Stromal cell of bone marrow (primary cell): ENCODE measurements at regions not wholly inside any gene's neighbourhood (a gene's known extent, or its start where the extent isn't known, plus 50 kb on each side); places are given as distances from the start of the nearest gene placed in this dataset.

Experiments
- DNase-seq: peaks from one replicate; pipeline ENCODE4 v3.0.0-alpha.2; 2012; ENCODE audit warnings: low read depth

DNA sequence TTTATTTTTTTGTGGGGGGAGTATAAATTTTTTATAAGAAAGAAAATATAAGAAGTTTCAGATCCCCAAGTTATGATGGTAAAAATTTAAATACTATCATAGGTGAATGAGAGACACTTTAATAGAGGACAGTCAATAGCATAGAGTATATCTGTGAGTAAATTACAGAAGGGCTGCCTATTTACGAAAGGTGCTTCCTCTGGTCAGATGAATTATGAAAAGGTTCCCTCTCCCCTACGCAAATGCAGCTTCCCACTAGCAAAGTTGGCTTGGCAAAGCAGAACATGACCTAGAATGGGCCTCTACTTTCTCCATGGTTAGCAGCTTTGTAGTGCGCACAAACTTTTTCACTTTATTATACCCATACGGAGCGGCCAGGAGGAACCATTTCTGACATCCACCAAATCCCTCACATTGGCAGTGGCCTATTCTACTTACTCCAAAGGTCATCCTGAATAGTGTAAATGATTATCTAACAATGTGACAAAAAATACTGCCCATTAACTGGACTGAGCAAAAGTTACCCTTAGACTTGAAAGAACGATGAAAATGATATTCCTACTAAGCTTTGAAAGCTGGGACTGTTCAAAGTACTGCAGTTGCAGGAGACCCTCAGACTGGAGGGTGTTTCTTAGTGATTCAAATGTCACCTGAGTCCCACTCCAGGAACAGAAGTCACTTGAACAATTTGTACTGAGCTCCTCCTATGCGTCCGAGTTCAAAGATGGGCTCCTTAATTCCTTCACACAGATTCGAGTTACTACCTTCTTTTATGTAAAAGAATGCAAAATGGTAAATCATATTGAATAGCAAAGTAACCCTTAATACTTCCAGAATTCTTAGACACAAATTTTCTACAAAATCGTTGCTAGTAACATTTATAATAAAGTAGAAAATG lies 148.5 kb downstream of the NOL4 start:
- DNase-seq, result no peak

DNA sequence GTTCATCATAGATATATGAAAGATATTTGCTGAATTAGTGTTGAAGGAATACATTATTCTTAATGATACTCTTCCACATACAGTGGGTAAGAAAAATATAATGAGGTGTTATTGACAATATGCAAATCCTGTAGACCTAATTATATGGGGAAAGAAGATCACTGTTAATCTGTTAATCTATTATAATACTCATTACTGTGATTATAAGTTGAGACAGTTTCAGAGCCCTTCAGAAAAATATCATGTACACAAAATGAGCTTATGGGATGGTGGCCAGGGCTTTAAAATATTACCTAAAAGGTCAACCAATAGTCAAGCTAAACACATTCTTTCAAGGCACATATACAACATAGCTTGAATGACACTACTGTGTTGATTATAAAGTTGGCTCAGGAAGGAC lies 163.5 kb downstream of the NOL4 start:
- no peak for DNase-seq

DNA sequence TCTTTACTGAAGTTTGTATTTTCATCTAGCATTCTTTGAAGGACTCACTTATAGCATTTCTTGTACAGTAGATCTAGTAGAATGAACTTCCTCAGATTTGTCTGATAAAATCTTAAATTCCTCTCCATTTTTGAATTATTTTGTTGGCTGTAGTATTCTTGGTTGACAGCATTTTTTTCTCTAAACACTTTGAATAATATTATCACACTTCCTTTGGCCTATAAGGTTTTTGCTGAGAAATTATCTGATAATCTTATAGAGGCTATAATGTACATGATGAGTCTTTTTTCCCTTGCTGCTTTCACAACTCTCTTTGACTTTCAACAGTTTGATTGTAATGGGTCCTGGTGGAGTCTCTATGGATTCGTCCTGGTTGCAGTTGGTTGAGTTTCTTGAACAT lies 169.5 kb downstream of the NOL4 start:
- DNase-seq, result no peak

DNA sequence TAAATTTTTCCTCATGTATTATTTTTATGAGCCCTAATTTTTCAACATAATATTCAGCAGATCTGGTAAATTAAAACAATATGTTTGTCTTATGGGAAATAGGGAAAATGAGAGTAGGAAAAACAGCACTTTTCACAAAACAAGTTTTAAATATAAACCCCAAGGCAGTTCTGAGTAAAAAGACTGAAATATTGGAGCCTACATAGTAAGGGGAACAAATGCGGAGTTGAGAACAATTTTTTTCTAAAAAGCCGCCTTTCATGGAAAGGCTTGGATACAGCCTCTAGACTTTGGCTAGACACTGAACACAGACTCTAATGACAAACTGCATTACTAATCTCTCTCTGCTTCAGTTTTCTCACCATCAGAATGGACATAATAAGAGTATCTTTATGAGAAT lies 174.1 kb downstream of the NOL4 start:
- DNase-seq, result no peak

DNA sequence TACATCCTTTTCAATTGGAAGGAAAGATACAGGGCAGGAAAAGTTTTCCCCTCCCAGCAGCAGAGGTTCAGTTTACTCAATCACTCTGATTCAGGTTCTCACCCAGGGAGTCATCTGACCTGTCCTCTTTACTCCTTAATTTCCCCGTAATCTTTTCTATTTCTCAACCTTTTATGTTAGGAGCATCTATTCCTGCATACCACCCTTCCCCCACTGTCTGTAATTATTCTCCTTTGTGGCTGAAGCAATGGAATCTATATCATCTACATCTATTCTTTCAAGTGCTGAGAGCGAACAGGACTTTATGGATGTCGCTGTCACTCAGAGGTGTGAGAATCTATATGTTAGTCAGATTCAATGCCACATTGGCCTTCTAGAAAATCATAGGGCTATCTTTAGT lies 175.2 kb downstream of the NOL4 start:
- no peak for DNase-seq

DNA sequence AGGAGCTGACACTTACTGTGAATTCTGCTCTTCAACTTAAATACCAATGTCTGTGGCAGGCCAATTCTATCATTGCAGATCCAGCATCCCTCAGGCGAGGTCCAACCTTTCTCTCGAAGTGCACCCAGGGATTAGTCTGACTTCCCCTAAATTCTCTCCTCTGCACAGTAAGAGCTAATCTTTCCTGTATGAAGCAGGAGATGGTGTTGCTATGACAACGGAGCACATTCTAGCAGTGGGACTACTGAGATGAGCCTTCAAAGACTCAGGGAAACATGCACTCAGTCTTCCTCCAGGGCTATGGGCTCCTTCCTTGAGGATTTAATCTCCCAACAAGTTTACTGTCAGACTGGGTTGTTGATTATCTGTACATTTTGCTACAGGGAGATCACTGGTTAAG lies 176.3 kb downstream of the NOL4 start:
- no peak for DNase-seq

DNA sequence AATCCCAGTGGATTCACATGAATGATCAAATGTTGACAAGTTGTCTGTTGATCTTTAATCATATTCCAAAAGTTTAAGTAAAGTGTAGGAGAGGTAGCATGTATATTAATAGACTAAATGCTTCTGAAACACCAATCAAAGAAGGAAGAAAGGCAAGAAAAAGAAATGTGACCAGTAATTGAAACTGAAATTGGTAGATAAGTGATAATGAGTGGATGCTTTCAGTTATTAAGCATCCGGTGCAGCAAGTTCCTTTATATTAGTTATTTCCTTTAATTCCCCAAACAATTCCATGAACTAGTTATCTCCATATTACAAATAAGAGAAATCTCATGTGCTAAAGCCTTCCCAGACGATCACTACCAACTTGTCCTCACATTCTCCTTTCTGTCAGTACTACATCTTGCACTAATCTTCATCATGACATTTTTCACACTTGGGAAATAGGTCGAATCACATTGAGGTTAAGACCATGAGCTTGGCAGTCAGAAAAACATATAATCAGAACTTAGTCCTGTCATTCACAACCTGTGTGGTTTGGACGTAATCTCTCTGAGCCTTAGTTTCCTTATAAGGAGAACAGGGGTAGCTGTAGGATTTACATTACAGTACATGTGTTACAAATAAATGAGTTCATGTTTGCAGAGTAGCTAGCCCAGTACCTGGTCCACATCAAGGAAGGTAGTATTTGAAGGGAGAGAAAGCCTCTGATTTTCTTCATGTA lies 182.1 kb downstream of the NOL4 start:
- no peak for DNase-seq

DNA sequence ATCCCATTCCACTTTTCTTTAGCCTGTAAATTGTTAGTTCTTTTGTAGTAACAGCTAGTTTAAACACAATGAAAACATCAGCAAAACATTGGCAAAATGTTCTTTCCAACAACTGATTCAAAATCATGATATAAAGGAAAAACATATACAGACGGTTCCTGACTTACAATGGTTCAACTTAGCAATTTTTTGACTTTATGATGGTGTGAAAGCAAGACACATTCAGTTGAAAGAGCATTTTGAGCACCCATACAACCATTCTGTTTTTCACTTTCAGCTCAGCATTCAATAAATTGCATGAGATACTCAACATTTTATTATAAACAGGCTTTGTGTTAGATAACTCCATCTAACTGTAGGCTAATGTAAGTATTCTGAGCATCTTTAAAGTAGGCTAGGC lies 185.1 kb downstream of the NOL4 start:
- no peak for DNase-seq

DNA sequence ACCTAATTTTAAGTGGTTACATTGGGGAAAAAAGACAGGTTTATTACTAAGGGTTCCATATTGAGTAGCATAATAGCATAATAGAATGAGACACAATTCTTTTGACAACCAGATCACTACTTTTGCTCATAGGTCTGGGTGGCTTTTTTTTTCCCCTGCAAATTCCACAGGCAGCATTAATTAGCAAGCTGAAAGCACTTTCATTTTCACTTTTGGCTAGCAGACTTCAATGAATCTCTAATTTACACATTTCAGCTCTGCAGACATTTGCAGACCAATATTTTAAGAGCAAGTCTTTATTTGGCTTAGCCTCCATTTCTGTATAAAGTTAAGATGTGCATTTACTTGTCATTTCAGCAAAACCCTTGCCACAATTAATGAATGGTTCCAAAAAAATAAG lies 185.5 kb downstream of the NOL4 start:
- no peak for DNase-seq

DNA sequence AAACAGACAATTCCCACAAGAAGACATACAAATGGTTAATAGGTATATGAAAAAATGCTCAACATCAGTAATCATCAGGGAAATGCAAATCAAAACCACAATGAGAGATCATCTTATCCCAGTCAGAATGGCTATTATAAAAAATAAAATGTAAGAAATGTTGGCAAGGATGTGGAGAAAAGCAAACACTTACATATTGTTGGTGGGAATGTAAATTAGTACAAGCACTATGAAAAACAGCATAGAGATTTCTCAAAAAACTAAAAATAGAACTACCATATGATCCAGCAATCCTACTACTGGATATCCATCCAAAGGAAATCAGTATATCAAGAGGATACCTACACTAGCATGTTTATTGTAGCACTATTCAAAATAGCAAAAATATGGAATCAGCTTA lies 186.6 kb downstream of the NOL4 start:
- no peak for DNase-seq

DNA sequence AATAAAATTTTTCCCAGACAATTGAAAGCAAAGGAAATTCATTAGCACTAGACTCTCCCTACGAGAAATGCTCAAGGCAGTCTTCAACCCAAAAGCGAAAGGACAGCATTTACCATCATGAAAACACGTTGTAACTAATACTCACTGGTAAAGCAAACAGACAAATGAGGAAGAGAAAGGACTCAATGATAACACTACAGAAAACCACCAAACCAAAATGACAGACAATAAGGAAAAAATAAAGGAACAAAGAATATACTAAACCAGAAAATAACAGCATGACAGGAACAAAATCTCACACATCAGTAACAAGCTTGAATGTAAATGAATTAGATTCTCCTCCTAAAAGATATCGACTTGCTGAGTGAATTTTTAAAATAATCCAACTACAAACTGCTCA lies 190.7 kb downstream of the NOL4 start:
- DNase-seq, result no peak

DNA sequence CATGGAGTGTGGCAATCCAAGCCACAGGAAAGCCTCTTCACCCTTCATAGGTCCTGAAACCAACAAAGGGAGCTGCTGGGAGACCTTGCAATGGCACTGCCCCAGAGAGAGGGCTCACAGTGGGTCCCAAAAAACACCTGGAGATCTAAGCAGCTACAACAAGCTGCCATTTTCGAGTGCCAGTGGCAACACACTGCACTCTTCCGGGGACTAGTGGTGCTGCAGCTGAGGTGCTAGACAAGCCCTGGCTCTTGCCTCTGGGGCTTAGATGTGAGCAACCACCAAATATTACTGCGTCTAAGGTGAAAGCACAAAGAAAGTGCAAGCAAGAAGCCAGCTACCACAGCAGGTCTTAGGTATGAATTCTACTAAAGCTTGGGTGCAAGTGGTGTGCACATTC lies 192.9 kb downstream of the NOL4 start:
- DNase-seq, result no peak

DNA sequence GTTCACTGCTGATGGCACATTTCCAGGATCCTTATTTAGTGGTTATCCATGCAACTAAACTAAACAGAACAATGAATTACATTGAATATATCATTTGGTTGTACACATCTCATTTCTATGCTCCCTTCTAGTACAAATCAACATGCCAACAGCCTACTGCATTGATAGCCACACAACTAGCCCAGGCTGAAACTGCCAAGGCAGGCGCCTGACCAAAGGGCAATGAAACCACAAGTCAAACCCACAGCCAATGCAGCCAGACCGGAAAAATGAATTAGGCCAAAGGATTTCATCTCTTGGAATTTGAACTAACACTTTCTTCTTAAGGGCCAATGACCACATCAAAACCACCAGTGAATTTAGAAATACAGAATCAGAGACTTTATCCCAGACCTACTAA lies 196.4 kb downstream of the NOL4 start:
- peak; percentile 13 for DNase-seq

DNA sequence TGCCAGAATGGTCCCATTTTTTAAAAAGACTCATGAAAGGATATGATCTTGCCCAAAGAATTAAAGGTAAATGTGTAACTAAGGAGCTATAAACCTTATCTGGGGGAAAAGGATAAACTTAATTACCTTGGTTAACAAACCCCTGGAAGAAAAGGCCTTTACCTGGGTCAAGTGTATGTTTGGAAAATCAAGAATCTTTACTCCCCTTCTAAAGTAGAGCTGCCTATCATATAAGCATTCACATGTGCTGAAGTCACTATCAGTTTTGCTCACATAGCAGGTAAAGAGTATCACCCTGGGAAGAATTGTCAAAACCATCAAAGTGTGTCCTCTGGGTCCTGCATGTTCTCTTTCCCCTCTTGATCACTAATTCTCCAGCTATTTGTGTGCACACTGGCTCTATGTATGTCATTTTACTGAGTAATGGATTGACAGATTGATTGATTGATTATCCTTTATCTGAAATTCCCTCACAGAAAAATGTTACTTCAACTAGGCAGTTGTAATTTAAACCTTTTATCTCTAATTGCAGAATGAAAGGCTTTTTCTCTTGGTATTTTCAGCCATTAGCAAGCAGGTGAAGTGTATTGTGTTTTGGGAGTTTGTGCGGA lies 199.4 kb downstream of the NOL4 start:
- DNase-seq, result no peak

DNA sequence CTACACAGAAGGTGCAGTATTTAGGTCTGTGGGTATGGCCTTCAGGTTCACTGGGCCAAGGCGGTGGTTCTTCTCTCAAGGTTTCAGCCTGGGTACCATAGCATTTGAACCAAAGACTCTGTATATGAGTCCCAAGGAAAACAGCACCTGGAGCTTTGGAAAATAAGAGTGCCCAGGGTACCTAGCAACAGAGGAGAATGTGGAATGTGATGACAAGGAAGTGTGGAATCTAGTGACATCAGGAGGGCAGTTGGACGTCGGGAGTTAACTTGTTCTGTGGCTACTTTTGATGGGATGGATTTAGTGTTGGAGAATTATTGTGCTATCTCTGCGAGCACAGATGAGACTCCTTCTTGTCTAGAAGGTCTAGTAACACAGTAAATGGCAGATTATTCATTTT lies 201.2 kb downstream of the NOL4 start:
- no peak for DNase-seq

DNA sequence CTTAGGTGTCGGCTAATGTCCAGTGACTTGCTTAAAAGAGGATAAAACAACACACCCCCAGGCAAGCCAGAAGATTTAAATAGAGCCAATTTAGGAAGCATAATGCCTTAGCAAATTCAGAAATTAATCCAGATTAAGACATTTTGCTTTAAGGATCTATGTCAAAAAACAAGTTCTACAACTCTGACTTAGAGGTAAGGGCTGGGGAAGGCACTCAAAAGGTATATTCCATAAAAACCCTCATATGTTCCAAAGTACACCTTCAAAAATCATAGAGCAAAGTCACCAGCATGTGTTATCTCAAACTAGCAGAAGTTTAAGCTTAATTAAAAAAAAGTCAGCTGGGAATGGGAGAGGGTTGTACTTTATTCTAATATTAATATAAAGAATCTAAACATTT lies 206.4 kb downstream of the NOL4 start:
- no peak for DNase-seq

DNA sequence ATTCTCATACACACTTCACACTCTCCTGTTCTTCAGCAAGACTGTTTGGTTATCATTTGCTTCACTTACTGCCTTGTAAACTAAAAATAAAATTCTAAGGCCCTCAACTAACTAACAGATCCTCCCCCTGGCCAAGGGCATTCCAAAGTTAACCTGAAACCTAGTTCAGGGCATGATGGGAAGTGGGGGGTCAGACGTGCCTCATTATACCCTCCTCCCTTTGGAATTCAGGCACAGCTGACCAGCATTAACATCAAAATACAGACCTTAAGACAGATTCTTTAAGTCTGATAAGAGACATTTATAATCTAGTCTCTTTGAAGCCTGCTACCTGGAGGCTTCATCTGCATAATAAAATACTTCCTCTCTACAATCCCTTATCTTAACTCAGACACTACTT lies 221.0 kb downstream of the NOL4 start:
- DNase-seq, result no peak

DNA sequence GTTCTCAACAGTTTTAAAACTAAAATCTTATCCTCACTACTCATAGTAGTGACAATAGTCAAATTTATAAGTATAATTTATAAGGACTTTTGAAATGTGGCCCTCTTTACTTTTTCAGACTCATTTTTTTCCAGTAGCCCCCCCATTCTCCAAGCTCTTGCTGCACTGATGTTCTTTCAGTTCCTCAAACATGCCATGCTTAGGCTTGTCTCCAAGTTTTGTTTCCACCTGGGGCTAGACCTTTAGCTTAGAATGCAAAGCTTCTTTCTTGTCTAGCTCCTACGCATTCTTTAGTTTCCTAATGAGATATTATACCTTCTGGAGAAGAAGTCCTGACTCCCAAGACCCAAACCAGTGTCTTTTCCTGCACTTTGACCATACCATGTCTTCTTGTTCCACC lies 222.6 kb downstream of the NOL4 start:
- no peak for DNase-seq

DNA sequence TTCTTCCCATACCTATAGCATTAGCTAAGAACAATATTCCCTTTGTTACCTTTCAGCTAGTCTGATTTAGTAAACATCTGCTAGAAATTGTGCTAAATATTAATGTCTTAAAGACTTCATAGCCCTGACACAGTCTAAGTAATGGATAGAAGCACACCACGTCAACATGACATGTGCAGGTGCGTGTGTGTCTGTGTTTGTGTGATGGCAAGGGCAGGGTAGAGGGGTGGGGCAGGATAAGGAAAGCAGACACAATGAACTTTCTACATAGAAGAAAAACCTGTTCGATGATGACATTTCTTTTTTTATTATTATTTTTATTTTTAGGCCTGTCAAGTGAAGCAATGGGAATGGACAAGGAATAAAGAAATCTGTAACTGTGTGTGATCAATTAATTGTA lies 223.3 kb downstream of the NOL4 start:
- no peak for DNase-seq

DNA sequence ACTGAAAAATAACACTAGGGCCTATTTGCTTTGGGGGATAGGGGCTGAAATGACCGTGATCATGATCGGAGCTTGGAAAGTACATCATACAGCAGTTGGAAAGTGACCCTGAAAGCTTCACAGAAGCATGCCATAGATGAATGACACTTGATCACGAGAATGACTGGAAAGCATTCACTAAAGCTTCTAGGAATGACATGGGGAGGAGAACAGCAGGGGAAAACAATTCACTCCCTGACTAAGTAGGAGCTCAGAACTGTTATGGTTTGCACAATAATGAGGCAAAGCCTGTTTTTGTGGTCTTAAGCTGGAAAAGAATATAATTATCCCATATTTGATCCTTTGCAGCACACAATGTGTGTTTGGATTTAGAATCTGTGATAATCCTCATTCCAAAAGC lies 237.5 kb downstream of the NOL4 start:
- DNase-seq, result no peak

DNA sequence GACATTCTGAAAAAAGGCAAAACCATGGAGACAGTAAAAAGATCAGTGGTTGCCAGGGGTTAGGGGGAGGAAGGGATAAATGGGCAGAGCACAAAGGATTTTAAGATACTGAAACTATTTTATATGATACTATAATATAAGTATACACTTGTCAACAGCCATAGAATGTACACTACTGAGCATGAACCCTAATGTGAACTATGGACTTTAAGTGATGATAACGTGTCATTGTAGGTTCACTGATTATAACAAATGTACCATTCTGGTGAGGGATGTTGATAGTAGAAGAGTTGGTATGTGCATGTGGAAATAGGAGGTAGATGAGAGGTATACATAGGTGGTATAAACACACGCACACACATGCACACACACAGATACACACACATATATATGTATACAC lies 241.6 kb downstream of the NOL4 start:
- no peak for DNase-seq

DNA sequence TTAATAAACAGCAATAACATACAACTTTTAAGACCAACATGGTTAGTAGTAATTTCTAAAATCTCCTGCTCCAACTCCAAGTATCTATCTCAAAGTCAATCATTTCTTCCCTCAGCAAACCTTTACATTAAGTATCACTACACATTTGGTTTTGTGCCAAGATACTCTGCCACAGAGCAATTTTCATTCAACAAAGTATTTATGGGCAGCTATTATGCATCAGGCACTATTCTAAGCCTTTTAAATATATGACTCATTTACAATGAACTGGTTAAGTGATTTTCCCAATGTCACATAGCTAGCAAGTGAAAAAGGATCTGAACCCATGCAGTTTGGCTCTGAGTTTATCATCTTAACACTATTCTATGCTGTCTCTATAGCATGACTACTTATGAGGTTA lies 264.3 kb downstream of the NOL4 start:
- no peak for DNase-seq

DNA sequence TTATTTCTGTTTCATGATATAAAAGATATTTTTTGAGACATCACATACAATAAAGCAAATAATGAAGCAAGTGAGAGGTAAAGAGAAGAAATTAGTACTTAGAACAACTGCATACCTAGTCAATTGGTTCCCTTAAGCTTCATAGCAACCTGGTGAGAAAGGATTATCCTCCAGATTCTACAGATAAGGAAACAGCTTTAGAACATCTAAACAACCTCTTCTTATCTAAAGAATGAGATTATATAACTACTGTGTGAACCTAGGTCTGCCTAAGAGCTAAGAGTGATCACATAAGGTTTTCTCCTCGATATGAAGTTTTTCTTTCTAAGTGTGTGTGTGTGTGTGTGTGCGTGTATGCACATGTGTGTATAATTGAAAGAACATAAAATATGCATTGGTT lies 265.1 kb downstream of the NOL4 start:
- no peak for DNase-seq
